Stomach (tissue), 8 donors: ENCODE measurements at regions not wholly inside any gene's neighbourhood (a gene's known extent, or its start where the extent isn't known, plus 50 kb on each side); places are given as distances from the start of the nearest gene placed in this dataset.

ENCODE experiments used
- DNase-seq, 2 donors: peaks; one replicate each; pipeline versions ENCODE4 v3.0.0 to v3.0.0-alpha.2; 2013 to 2019
- H3K27ac ChIP-seq, 5 donors: fragments of 200-600 bp in 4 of 5; sonication (generic) in 4 of 5; one replicate each; pipeline ENCODE4 v1.5.1; 2013 to 2019; ENCODE audit warnings: mild to moderate bottlenecking in 1 of 5, moderate library complexity in 1 of 5
- H3K27me3 ChIP-seq, 3 donors: fragments of 200-600 bp; sonication (generic); one replicate each; pipeline ENCODE4 v1.5.1; 2017 to 2019; ENCODE audit warnings: mixed run types in 1 of 3
- H3K36me3 ChIP-seq, 4 donors: fragments of 200-600 bp; sonication (generic); 1 replicate in 3 of 4; 2 replicates in 1 of 4; pipeline ENCODE4 v1.5.1; 2016 to 2019
- H3K4me1 ChIP-seq, 4 donors: fragments of 200-600 bp; sonication (generic); one replicate each; pipeline ENCODE4 v1.5.1; 2016 to 2019
- H3K4me3 ChIP-seq, 4 donors: fragments of 200-600 bp; sonication (generic) in 3 of 4; one replicate each; pipeline ENCODE4 v1.5.1; 2016 to 2019; ENCODE audit warnings: mild to moderate bottlenecking in 1 of 4
- H3K9me3 ChIP-seq, 4 donors: fragments of 200-600 bp; sonication (generic); one replicate each; pipeline ENCODE4 v1.5.1; 2016 to 2019
- EP300 ChIP-seq: sonication (generic); formaldehyde crosslinking; IDR thresholded peaks from one replicate; pipeline ENCODE4 v1.6.1; 2017; ENCODE audit warnings: antibody characterized with exemption
- POLR2A ChIP-seq, 4 donors: fragments of 450-650 bp; IDR thresholded peaks; one replicate each; pipeline ENCODE4 v1.6.1; 2016; ENCODE audit warnings: antibody characterized with exemption in 4 of 4, control low read depth in 2 of 4, mild to moderate bottlenecking in 1 of 4, moderate library complexity in 1 of 4
- POLR2AphosphoS5 ChIP-seq, 3 donors: sonication (generic); formaldehyde crosslinking; IDR thresholded peaks; one replicate each; pipeline ENCODE4 v1.6.1; 2016; ENCODE audit warnings: antibody characterized with exemption in 3 of 3
- WGBS, 5 donors: extraction: QIAGEN DNeasy Blood & Tissue Kit in 3 of 5; methylation state at CpG; one replicate each; pipeline versions ENCODE4 v1.1.5 to v1.1.7; 2013 to 2018; 5-methylcytosine and 5-hydroxymethylcytosine counted together
- intact Hi-C: fragments of 100-400 bp; cut with DNase I; formaldehyde crosslinking; loops from one replicate; pipeline ENCODE4 v1.15.1; 2023; ENCODE audit warnings: low total_unique reads
- TF ChIP-seq, protein P1 (sequence below), 7 experiments: fragments of 450-650 bp in 4 of 7; fragments of 200-600 bp in 3 of 7; sonication (generic) in 3 of 7; IDR thresholded peaks; one replicate each; pipeline ENCODE4 v1.5.1; 2016 to 2019; ENCODE audit warnings: antibody characterized with exemption in 7 of 7, control low read depth in 2 of 7, mild to moderate bottlenecking in 1 of 7
- donor health status: healthy with polysubstance abuse.
- donor health status: Bipolar disorder and iron deficiency.
- donor health status: healthy.

GRCh38 chr11:127678631-127679030 is 678.1 kb upstream of the KIRREL3 start:
- 44 to 74% (median 61%) methylated on average over 2 of the region's 2 CpGs for WGBS, 5 donors
- intact Hi-C loops: no loop called here
- H3K27me3 ChIP-seq: no peaks in the 10 kb centered on the region

DNA sequence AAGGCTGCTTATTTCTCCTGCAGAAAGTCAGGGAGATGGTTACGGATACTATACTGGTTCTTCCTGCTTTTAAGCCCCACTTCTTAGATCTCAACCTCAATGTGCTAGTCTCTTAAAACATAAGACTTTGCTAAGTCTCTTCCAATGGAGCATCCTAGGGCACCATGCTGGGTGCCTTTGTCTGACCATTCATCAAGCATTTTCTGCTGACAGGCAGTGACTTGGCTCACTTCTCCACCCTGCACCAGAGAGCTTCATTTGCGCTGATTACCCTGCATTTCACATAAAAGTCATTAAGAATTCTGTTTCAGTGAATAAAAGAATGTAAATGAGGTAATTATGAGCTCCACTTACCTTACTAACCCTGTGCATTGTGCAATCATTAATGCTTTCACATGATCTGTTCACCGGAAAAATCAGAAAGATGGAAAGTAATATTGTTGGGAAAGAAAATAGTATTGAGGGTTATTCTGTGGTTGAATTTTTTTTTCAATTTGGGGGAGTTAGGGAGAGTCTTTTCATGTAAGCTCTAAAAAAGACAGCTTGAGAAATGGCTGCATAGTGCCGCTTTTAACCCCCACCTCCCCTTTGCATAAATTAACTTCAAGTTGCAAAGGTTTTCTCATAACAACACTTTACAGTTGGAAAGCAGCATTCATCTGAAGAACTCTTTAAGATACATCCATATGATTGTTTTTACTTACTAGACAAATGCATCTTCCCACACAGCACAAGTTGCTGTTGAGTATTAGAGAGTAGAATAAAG is 677.3 kb upstream of the KIRREL3 start:
- 85 to 97% (median 94%) methylated on average over 4 of the region's 4 CpGs for WGBS, 5 donors
- Histone ChIP-seq H3K36me3 (no peaks in the 10 kb centered on the region), H3K27me3 (no peaks in the 10 kb centered on the region), H3K4me1 (peaks cover 0 to 8% (median 3%) of the 10 kb centered on the region in 4 donors), H3K27ac (no peak overlapping the region), H3K4me3 (no peak overlapping the region), H3K9me3 (no peaks in the 10 kb centered on the region)
- TF ChIP-seq EP300 (no peak), POLR2A (IDR thresholded peaks at IDR 0.05) (no peak), POLR2AphosphoS5 (IDR thresholded peaks at IDR 0.05) (no peak)
- TF ChIP-seq, protein P1, sequence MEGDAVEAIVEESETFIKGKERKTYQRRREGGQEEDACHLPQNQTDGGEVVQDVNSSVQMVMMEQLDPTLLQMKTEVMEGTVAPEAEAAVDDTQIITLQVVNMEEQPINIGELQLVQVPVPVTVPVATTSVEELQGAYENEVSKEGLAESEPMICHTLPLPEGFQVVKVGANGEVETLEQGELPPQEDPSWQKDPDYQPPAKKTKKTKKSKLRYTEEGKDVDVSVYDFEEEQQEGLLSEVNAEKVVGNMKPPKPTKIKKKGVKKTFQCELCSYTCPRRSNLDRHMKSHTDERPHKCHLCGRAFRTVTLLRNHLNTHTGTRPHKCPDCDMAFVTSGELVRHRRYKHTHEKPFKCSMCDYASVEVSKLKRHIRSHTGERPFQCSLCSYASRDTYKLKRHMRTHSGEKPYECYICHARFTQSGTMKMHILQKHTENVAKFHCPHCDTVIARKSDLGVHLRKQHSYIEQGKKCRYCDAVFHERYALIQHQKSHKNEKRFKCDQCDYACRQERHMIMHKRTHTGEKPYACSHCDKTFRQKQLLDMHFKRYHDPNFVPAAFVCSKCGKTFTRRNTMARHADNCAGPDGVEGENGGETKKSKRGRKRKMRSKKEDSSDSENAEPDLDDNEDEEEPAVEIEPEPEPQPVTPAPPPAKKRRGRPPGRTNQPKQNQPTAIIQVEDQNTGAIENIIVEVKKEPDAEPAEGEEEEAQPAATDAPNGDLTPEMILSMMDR (IDR thresholded peaks at IDR 0.05): no peak
- intact Hi-C loops: no loop called here
- DNase-seq: no peak

More at GRCh38 chr11:127678631-127679030, 678.1 kb upstream of the KIRREL3 start:
- no peak for DNase-seq
- Histone ChIP-seq H3K9me3 (no peaks in the 10 kb centered on the region), H3K4me3 (no peak overlapping the region), H3K36me3 (no peaks in the 10 kb centered on the region), H3K4me1 (peaks cover 0 to 8% (median 3%) of the 10 kb centered on the region in 4 donors), H3K27ac (no peak overlapping the region)
- TF ChIP-seq, protein P1 (IDR thresholded peaks at IDR 0.05): no peak
- TF ChIP-seq POLR2AphosphoS5 (IDR thresholded peaks at IDR 0.05): no peak
- TF ChIP-seq EP300: no peak
- no peak for TF ChIP-seq POLR2A (IDR thresholded peaks at IDR 0.05)

- Histone ChIP-seq H3K4me3 (no peak overlapping the region), H3K36me3 (no peaks in the 10 kb centered on the region), H3K9me3 (no peaks in the 10 kb centered on the region), H3K4me1 (peaks cover 0 to 8% (median 3%) of the 10 kb centered on the region in 4 donors), H3K27me3 (no peaks in the 10 kb centered on the region), H3K27ac (no peak overlapping the region)
- 29 to 50% (median 46%) methylated on average over 2 of the region's 2 CpGs for WGBS, 5 donors
- intact Hi-C loops: no loop called here
- DNase-seq: peak in 1 of 2 donors; percentile 34
- TF ChIP-seq POLR2A (IDR thresholded peaks at IDR 0.05) (no peak), EP300 (no peak), POLR2AphosphoS5 (IDR thresholded peaks at IDR 0.05) (no peak)
- TF ChIP-seq, protein P1 (IDR thresholded peaks at IDR 0.05): no peak
These were observed 675.0 kb upstream of the KIRREL3 start for GRCh38 chr11:127675581-127675980.

DNA sequence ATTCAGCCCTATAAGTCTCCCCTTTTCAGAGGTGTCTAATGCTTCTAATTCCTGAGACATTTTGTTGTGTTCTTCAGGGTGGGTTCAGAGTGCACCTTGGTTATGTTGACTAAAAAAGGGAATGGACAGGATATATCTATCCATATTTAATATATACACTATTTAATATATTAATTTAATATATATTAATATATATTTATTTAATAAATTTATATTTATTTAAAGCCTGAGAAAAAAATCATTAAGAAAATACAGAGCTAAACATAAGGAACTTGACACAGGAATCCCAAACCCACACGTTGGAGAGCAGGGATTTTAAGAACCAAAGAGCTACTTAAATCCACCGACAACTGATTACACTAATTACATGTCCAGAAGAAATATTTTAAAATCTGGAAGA is 674.2 kb upstream of the KIRREL3 start:
- no peak for TF ChIP-seq POLR2A (IDR thresholded peaks at IDR 0.05)
- no peak for TF ChIP-seq EP300
- TF ChIP-seq, protein P1 (IDR thresholded peaks at IDR 0.05): no peak
- no peak for TF ChIP-seq POLR2AphosphoS5 (IDR thresholded peaks at IDR 0.05)
- intact Hi-C loops: no loop called here
- H3K27me3 ChIP-seq: no peaks in the 10 kb centered on the region
- DNase-seq: no peak
- no peaks in the 10 kb centered on the region for H3K9me3 ChIP-seq
- H3K4me1 ChIP-seq: peaks cover 0 to 8% (median 3%) of the 10 kb centered on the region in 4 donors
- no peak overlapping the region for H3K4me3 ChIP-seq
- 74 to 84% (median 83%) methylated on average over 2 of the region's 2 CpGs for WGBS, 5 donors
- H3K27ac ChIP-seq: no peak overlapping the region
- H3K36me3 ChIP-seq: no peaks in the 10 kb centered on the region
